NCI-H2227 (cell line): ENCODE measurements at regions not wholly inside any gene's neighbourhood (a gene's known extent, or its start where the extent isn't known, plus 50 kb on each side); places are given as distances from the start of the nearest gene placed in this dataset.
"Not testable (repeated sequence)": the region's sequence is repeated elsewhere in the genome, so short reads cannot be mapped to it uniquely, and the experiment has no call there.

Experiments used
- DNase-seq: peaks from one replicate; lab custom pipeline; 2025; ENCODE audit not compliant: unreplicated experiment; lab: John Stamatoyannopoulos, UW

- DNase-seq = no peak
Observed at GRCh38 chr7:25580141-25580540, 351.9 kb upstream of the NPVF start.

- DNase-seq = no peak
Observed at GRCh38 chr7:25583621-25584020, 355.3 kb upstream of the NPVF start.

- DNase-seq = no peak
Observed at GRCh38 chr7:25584112-25584938, 356.0 kb upstream of the NPVF start.

GRCh38 chr7:25586513-25586912, 358.2 kb upstream of the NPVF start:
- no peak for DNase-seq

- DNase-seq = no peak
Observed at GRCh38 chr7:25594122-25594521, 365.8 kb upstream of the NPVF start.

GRCh38 chr7:25594728-25595127, 366.4 kb upstream of the NPVF start:
- no peak for DNase-seq

GRCh38 chr7:25595996-25596395, 367.7 kb upstream of the NPVF start:
- no peak for DNase-seq

- DNase-seq = no peak
Observed at GRCh38 chr7:25596443-25596842, 368.2 kb upstream of the NPVF start.

- no peak for DNase-seq
Observed at GRCh38 chr7:25597946-25598345, 369.7 kb upstream of the NPVF start.

- DNase-seq = no peak
Observed at GRCh38 chr7:25598765-25599164, 370.5 kb upstream of the NPVF start.

- no peak for DNase-seq
Observed at GRCh38 chr7:25600262-25600920, 372.1 kb upstream of the NPVF start.

GRCh38 chr7:25602730-25603426, 374.6 kb upstream of the NPVF start:
- DNase-seq = not testable (repeated sequence)

- not testable (repeated sequence) for DNase-seq
Observed at GRCh38 chr7:25603427-25603740, 375.1 kb upstream of the NPVF start.

GRCh38 chr7:25611196-25611595, 382.9 kb upstream of the NPVF start:
- no peak for DNase-seq

- no peak for DNase-seq
Observed at GRCh38 chr7:25613912-25614311, 385.6 kb upstream of the NPVF start.

GRCh38 chr7:25614415-25614814, 386.1 kb upstream of the NPVF start:
- DNase-seq = no peak

GRCh38 chr7:25615003-25615402, 386.7 kb upstream of the NPVF start:
- DNase-seq = no peak

GRCh38 chr7:25615593-25615992, 387.3 kb upstream of the NPVF start:
- no peak for DNase-seq

GRCh38 chr7:25617214-25617613, 388.9 kb upstream of the NPVF start:
- DNase-seq = no peak

GRCh38 chr7:25617673-25618072, 389.4 kb upstream of the NPVF start:
- DNase-seq = no peak

- no peak for DNase-seq
Observed at GRCh38 chr7:25619381-25619780, 391.1 kb upstream of the NPVF start.
